Upper lobe of left lung (tissue), 6 donors: ENCODE measurements at regions not wholly inside any gene's neighbourhood (a gene's known extent, or its start where the extent isn't known, plus 50 kb on each side); places are given as distances from the start of the nearest gene placed in this dataset.
"Not testable (repeated sequence)": the region's sequence is repeated elsewhere in the genome, so short reads cannot be mapped to it uniquely, and the experiment has no call there.

Experiments used
- ATAC-seq, 2 donors: fragments of 200-7000 bp; cut with Tn5 transposase; one replicate each; pipeline ENCODE4 v1.9.1; 2022; ENCODE audit warnings: mild to moderate bottlenecking in 2 of 2, moderate library complexity in 2 of 2; ENCODE audit not compliant: low FRiP score in 2 of 2
- DNase-seq, 2 donors: peaks; one replicate each; pipeline ENCODE4 v3.0.0-alpha.2; 2019 to 2020
- H3K27ac ChIP-seq, 4 donors: fragments of 200-600 bp; sonication (generic); one replicate each; pipeline ENCODE4 v1.5.1; 2016 to 2019
- H3K27me3 ChIP-seq, 4 donors: fragments of 200-600 bp; sonication (generic); one replicate each; pipeline ENCODE4 v1.5.1; 2017 to 2019
- H3K36me3 ChIP-seq, 4 donors: fragments of 200-600 bp; sonication (generic); one replicate each; pipeline ENCODE4 v1.5.1; 2016 to 2019
- H3K4me1 ChIP-seq, 4 donors: fragments of 200-600 bp; sonication (generic); one replicate each; pipeline ENCODE4 v1.5.1; 2018 to 2019
- H3K4me3 ChIP-seq, 4 donors: fragments of 200-600 bp; sonication (generic); one replicate each; pipeline ENCODE4 v1.5.1; 2017 to 2019; ENCODE audit warnings: mild to moderate bottlenecking in 2 of 4, moderate library complexity in 1 of 4
- H3K9me3 ChIP-seq, 4 donors: fragments of 200-600 bp; sonication (generic); one replicate each; pipeline ENCODE4 v1.5.1; 2018 to 2019
- EP300 ChIP-seq, 4 donors: sonication (generic); formaldehyde crosslinking; IDR thresholded peaks; one replicate each; pipeline ENCODE4 v1.5.1; 2017; ENCODE audit warnings: antibody characterized with exemption in 4 of 4, control low read depth in 2 of 4
- POLR2A ChIP-seq, 4 donors: fragments of 450-650 bp; IDR thresholded peaks; one replicate each; pipeline ENCODE4 v1.5.1; 2016 to 2017; ENCODE audit warnings: antibody characterized with exemption in 4 of 4, mild to moderate bottlenecking in 2 of 4
- POLR2AphosphoS5 ChIP-seq, 2 donors: sonication (generic); formaldehyde crosslinking; IDR thresholded peaks; one replicate each; pipeline ENCODE4 v1.5.1; 2017; ENCODE audit warnings: antibody characterized with exemption in 2 of 2
- WGBS, 2 donors: methylation state at CpG; one replicate each; pipeline ENCODE4 v1.1.5; 2017 to 2018; 5-methylcytosine and 5-hydroxymethylcytosine counted together
- TF ChIP-seq, protein P1 (sequence below), 6 experiments: fragments of 450-650 bp in 4 of 6; fragments of 200-600 bp in 2 of 6; sonication (generic) in 2 of 6; IDR thresholded peaks; one replicate each; pipeline ENCODE4 v1.5.1; 2016 to 2019; ENCODE audit warnings: antibody characterized with exemption in 6 of 6
- donor health status: DM: no; HTN: no; CAD: no; lungs with moderate emphysema.
- donor health status: DM: no; HTN: yes; CAD: no; lungs with severe emphysema.

DNA sequence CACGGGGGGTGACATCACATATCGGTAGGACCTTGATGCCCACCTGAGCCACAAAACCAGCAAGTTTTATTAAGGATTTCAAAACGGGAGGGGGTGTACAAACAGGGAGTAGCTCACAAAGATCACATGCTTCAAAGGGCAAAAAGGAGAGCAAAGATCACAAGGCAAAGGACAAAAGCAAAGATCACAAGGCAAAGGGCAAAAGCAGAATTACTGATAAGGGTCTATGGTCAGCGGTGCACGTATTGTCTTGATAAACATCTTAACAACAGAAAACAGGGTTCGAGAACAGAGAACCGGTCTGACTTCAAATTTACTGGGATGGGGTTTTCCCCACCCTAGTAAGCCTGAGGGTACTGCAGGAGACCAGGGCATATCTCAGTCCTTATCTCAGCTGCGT, 143.5 kb upstream of the LPP start:
- TF ChIP-seq EP300 (IDR thresholded peaks at IDR 0.05): no peak
- TF ChIP-seq, protein P1, sequence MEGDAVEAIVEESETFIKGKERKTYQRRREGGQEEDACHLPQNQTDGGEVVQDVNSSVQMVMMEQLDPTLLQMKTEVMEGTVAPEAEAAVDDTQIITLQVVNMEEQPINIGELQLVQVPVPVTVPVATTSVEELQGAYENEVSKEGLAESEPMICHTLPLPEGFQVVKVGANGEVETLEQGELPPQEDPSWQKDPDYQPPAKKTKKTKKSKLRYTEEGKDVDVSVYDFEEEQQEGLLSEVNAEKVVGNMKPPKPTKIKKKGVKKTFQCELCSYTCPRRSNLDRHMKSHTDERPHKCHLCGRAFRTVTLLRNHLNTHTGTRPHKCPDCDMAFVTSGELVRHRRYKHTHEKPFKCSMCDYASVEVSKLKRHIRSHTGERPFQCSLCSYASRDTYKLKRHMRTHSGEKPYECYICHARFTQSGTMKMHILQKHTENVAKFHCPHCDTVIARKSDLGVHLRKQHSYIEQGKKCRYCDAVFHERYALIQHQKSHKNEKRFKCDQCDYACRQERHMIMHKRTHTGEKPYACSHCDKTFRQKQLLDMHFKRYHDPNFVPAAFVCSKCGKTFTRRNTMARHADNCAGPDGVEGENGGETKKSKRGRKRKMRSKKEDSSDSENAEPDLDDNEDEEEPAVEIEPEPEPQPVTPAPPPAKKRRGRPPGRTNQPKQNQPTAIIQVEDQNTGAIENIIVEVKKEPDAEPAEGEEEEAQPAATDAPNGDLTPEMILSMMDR (IDR thresholded peaks at IDR 0.05): no peak
- no peak for TF ChIP-seq POLR2A (IDR thresholded peaks at IDR 0.05)
- no peak for TF ChIP-seq POLR2AphosphoS5 (IDR thresholded peaks at IDR 0.05)
- 71 to 88% methylated on average over 8 of the region's 8 CpGs for WGBS, 2 donors
- Histone ChIP-seq H3K36me3 (no peaks in the 10 kb centered on the region), H3K9me3 (no peaks in the 10 kb centered on the region), H3K27ac (no peak overlapping the region), H3K4me3 (no peak overlapping the region), H3K4me1 (no peaks in the 10 kb centered on the region), H3K27me3 (no peaks in the 10 kb centered on the region)
- DNase-seq (no peak), ATAC-seq (no peak)

DNA sequence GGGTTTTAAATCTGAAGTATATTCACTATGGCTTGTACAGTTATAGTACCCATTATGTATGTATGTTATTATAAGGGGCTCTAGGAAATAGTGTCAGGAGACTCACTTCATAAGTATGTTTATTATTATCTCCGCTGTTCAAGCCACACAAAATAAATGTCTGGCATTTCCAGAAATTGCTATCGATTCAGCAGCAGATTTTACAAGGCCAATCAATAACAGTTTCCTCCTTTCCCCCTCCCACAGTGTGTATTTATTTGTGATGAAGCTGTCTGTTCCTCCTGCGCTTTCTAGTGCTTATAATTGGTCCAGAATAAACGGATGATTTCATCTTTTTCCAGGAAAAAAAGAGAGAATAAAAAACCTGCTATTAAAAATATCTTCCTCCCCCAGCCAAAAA, 134.2 kb upstream of the LPP start:
- ATAC-seq (no peak), DNase-seq (no peak)
- Histone ChIP-seq H3K4me1 (no peaks in the 10 kb centered on the region), H3K9me3 (no peaks in the 10 kb centered on the region), H3K27ac (no peak overlapping the region), H3K36me3 (no peaks in the 10 kb centered on the region), H3K4me3 (no peak overlapping the region), H3K27me3 (no peaks in the 10 kb centered on the region)
- WGBS, 2 donors: 82 to 84% methylated on average over 4 of the region's 4 CpGs
- TF ChIP-seq, protein P1 (IDR thresholded peaks at IDR 0.05): no peak
- TF ChIP-seq POLR2AphosphoS5 (IDR thresholded peaks at IDR 0.05): no peak
- no peak for TF ChIP-seq EP300 (IDR thresholded peaks at IDR 0.05)
- TF ChIP-seq POLR2A (IDR thresholded peaks at IDR 0.05): no peak

DNA sequence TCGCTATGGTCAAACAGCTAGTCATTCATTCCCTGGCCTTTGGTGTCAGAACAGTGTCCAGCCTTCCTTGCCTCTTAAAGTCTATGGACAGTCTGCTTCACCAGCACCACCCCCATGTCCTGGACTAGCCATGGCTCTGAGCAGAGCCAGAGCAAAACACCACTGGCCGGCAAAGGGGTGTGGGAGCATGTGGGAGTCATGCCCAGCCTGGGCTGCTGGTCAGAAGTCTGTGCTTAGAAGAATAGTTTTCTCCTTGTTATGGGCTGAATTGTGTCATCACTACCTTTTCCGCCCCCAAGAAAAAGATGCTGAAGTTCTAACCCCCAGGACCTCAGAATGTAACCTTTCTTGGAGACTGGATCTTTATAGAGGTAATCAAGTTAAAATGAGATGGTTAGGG, 132.9 kb upstream of the LPP start:
- no peak overlapping the region for H3K27ac ChIP-seq
- no peak for TF ChIP-seq POLR2A (IDR thresholded peaks at IDR 0.05)
- TF ChIP-seq, protein P1 (IDR thresholded peaks at IDR 0.05): no peak
- TF ChIP-seq POLR2AphosphoS5 (IDR thresholded peaks at IDR 0.05): no peak
- no peak for TF ChIP-seq EP300 (IDR thresholded peaks at IDR 0.05)
- ATAC-seq (peak in 1 of 2 donors; percentile 61), DNase-seq (peak in 1 of 2 donors; percentile 5)
- H3K4me1 ChIP-seq: no peaks in the 10 kb centered on the region
- no peaks in the 10 kb centered on the region for H3K27me3 ChIP-seq
- H3K4me3 ChIP-seq: no peak overlapping the region
- no peaks in the 10 kb centered on the region for H3K36me3 ChIP-seq
- no peaks in the 10 kb centered on the region for H3K9me3 ChIP-seq
- 82 to 92% methylated on average over 3 of the region's 3 CpGs for WGBS, 2 donors

- TF ChIP-seq POLR2A (IDR thresholded peaks at IDR 0.05): no peak
- TF ChIP-seq EP300 (IDR thresholded peaks at IDR 0.05): no peak
- TF ChIP-seq POLR2AphosphoS5 (IDR thresholded peaks at IDR 0.05): no peak
- TF ChIP-seq, protein P1 (IDR thresholded peaks at IDR 0.05): no peak
- Histone ChIP-seq H3K27ac (no peak overlapping the region), H3K9me3 (no peaks in the 10 kb centered on the region), H3K36me3 (no peaks in the 10 kb centered on the region), H3K4me3 (no peak overlapping the region), H3K27me3 (no peaks in the 10 kb centered on the region), H3K4me1 (no peaks in the 10 kb centered on the region)
- WGBS, 2 donors: 57 to 75% methylated on average over 7 of the region's 7 CpGs
- DNase-seq (peak in 1 of 2 donors; percentile 10), ATAC-seq (peak in 1 of 2 donors; percentile 58)
These were observed 132.4 kb upstream of the LPP start for GRCh38 chr3:188021502-188022040.

DNA sequence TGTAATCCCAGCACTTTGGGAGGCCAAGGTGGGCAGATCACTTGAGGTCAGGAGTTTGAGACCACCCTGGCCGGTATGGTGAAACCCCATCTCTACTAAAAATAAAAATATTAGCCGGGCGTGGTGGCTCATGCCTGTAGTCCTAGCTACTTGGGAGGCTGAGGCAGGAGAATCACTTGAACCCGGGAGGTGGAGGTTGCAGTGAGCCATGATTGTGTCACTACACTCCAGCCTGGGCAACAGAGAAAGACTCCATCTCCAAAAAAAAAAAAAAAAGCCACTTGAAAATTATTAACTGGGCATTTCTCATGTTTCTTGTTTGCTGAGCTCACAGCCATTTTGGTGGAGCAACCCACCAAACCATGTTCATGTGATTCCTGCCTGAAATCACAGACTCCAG, 131.1 kb upstream of the LPP start:
- DNase-seq, H3K9me3 ChIP-seq, ATAC-seq, H3K27ac ChIP-seq, H3K36me3 ChIP-seq, H3K27me3 ChIP-seq, H3K4me1 ChIP-seq, H3K4me3 ChIP-seq: not testable (repeated sequence)
- WGBS, 2 donors: 80 to 93% methylated on average over 4 of the region's 4 CpGs
